GM19395 (cell line): ENCODE measurements at regions not wholly inside any gene's neighbourhood (a gene's known extent, or its start where the extent isn't known, plus 50 kb on each side); places are given as distances from the start of the nearest gene placed in this dataset.
"Not testable (repeated sequence)": the region's sequence is repeated elsewhere in the genome, so short reads cannot be mapped to it uniquely, and the experiment has no call there.

Source experiments
- ATAC-seq: cut with Tn5 transposase; IDR thresholded peaks from one replicate; pipeline ENCODE4 v1.9.1; 2021; ENCODE audit warnings: mild to moderate bottlenecking, moderate library complexity; ENCODE audit not compliant: unreplicated experiment

DNA sequence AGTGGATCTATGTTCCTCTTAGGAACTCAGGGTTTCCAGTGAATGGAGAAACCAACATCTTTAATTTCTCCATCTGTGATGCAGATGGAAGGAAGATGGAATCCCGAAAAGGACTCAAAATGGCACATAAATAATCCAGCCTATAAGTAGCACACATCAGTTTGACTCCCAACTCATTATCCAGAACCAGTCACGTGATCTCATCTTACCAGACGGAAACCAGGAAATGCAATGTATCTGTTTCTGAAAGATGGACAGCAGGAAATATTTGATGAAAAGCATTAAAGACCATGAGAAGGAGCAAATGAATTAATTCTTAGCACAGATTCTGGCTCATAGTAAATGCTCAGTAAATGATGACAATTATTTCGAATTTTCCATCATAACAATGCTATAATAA, 443.1 kb upstream of the FMR1 start:
- no peak for ATAC-seq

DNA sequence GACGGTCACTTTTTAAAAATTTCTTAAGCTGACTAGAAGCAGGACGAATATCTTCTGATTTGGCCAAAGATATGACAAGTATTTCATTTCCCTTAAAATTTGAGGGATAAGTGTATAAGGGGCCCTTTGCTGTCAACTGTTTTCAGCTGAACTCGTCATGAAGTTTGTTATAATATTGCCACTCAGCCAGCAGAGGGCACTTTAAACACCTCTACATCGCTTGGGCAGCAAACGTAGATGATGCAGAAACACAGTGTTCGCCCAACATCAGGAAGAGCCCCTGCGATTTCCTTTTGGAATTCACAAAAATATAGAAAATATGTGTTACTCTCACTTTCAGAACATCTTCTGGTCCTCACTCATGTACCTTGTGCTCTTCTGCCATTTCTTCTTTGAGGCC, 435.7 kb upstream of the FMR1 start:
- no peak for ATAC-seq

- no peak for ATAC-seq
Observed at GRCh38 chrX:147478899-147479298, 432.8 kb upstream of the FMR1 start.

DNA sequence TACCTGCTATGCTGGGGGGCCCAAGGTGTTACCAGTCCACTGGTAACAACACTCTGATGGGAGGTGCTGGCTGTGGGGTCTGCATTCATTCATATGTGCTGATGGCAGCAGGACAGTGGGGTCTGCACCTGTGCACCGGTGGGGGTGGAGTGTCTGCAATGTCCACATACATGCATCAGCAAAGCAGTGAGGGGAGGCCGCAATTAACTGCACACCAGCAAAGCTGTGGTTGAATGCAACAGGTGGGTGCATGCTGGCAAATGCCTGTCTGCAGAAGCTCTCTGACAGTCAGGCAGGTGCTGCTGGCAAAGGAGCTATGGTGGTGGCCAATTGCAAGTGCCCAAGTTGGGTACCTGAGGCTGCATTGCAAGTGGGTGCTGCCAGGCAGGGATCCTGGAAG, 426.5 kb upstream of the FMR1 start:
- no peak for ATAC-seq

GRCh38 chrX:147494365-147494764, 417.4 kb upstream of the FMR1 start:
- no peak for ATAC-seq

DNA sequence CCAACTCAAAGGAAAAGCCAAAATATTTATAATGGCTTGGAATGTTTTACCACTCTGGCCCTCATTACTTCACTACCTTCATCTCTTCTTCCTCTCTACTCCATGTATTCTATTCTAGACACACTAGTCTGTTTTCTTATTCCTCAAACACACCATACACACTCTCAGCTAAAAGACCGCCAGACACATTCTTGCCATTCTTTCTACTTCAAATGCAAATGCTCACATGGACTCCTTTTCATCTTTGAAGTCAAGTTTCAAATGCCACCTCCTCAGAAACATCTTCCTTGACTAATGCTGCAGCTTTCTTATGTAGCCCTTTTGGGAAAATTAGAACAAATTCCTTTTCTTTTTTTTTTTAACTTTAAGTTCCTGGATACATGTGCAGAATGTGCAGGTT, 412.9 kb upstream of the FMR1 start:
- ATAC-seq, result no peak

- no peak for ATAC-seq
Observed at GRCh38 chrX:147522981-147523380, 388.7 kb upstream of the FMR1 start.

DNA sequence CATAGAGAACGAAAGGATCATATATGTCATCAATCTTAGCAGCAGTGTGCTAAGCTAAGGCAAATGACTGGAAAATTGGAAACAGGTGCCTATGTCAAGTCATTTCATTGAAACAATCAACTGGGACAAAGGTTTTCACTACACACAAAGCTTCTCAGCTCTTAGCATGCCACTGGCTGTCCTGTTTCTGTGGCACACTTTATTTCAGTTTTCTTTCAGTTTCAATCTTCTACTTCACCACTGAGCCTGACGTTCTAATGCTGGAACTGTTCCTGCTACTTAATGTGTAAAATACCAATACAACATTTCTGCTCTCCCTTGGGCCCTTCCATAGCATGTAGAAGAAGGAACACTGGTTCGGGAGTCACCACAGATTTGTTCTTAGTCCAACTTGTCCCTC, 378.3 kb upstream of the FMR1 start:
- no peak for ATAC-seq

DNA sequence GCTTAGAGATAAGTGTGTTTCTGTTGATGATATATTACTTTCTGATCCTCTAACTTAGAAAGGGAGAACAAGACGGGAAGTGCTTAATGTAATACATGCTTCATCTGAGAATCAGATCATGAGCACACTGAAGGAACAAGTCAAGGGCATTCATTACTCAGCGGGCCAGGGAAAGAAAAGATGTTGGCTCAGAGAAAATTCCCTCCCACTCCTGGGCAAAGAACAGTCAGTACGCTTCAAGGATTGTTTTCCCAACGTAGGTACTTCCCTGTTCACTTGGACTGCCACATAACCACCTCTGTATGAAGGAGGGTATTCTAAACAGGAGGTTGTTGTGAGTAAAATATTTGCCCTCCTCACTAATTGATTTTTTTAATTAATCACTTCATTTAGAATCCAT, 374.5 kb upstream of the FMR1 start:
- no peak for ATAC-seq

- not testable (repeated sequence) for ATAC-seq
Observed at GRCh38 chrX:147548023-147548422, 363.7 kb upstream of the FMR1 start.

DNA sequence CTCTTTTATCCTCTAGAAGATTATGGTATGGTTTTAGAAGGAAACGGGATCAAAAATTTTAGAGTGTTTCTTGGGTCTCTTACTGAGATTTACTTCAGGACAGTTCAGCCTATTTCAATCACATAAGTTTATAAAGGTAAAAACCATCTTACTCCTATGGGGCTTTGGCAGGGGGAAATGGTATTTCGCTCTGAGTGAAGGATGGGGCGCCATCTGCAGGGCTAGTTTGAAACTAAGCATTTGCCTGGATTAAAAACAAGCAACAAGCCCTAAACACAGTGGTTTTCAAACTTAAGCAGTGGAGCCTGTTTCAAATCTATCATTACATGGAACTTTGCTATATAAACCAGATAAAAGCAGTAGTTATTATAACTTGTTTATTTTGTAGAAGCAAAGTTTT, 361.5 kb upstream of the FMR1 start:
- ATAC-seq, result no peak

DNA sequence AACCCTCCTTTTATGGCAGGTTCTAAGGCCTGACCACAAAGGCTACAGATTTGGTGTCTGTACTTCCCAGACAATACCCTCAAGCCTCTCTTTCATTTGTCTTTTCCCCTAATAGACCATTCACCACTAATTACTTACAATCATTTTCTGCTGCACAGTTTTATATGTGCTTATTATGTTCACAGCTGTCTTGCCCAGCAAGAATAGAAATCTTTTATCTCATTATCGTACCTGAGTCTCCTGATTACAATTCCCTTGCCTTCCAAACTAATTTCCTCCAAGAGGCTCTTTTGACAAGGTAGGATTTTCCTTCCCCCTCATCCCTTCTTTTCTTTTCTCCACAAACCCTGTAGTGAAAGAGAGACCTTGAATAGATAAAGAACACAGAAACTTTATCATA, 352.5 kb upstream of the FMR1 start:
- no peak for ATAC-seq

DNA sequence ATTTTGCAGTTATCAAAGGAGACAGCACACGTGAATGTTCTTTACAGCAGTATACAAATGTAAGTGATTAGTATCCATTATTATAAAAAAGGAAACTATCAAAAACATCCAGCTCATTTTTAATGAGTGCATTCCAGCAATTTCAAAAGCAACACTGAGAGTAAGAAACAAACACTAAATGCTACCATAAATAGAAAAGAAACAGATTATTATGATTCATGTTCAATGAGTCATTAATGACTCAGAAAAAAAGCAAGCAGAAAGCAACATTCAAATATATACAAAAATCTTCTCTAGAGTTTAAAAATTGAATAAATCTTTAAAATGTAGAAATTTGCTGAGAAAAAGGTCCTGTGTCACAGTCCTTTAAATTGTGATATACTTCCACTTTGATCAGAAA, 346.5 kb upstream of the FMR1 start:
- ATAC-seq, result no peak

DNA sequence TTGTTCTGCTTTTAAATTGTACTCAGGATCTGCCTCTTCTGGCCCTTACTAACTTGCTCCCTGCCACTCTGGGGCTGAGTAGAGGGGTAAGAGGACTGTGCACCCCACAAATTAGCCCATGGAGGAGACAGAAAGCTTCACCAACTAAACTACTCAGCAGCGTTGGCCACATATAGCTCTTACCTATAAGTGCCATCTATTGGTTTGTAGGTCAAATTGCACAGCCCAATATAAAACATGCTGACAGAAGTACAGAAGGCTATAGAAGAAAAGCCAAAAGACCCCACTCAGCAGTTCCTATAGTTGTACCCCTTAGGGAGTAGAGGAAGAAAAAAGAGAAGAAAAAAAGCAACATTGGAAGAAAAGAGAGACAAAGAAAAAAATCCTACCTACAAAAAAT, 341.2 kb upstream of the FMR1 start:
- no peak for ATAC-seq

GRCh38 chrX:147573266-147573665, 338.5 kb upstream of the FMR1 start:
- ATAC-seq, result no peak

- ATAC-seq, result no peak
Observed at GRCh38 chrX:147602176-147602696, 309.5 kb upstream of the FMR1 start.

DNA sequence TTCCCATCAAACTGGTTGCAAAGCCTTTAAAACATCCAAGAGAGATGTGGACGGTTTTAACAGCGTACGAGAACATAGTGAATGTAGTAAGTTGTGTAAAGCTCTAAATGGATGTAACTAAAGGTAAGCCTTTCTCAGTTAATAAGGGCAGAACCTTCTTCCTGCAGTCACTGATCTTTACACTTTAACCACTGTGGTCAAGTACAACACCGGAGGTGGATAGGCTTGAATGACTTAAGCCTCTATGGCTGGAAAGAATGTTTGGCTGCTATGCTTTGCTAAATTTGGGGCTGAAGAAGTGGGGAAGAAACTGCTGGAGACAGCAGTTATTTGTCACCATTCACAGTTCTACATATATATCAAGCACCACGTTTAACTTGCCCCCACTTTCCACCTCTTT, 285.1 kb upstream of the FMR1 start:
- ATAC-seq, result no peak

DNA sequence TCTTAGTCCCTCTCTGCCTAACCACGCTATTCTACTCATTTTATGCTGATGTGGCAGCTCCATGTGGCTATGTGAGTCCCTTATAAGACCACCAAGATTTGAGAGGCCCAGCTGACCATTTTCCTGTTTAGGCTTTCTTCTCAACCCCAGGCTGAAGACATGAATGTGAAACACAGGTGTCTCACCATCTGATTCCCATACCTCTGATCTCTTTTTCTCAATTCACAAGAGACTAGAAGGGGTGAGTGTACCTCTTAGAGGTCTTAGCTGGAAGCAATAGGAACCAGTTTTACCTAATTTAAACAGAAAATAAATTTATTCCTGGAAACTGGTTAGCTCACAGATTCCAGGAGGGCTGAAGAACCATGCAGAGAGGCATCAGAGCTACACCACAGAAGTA, 276.5 kb upstream of the FMR1 start:
- ATAC-seq, result no peak

- no peak for ATAC-seq
Observed at GRCh38 chrX:147637190-147637589, 274.5 kb upstream of the FMR1 start.

DNA sequence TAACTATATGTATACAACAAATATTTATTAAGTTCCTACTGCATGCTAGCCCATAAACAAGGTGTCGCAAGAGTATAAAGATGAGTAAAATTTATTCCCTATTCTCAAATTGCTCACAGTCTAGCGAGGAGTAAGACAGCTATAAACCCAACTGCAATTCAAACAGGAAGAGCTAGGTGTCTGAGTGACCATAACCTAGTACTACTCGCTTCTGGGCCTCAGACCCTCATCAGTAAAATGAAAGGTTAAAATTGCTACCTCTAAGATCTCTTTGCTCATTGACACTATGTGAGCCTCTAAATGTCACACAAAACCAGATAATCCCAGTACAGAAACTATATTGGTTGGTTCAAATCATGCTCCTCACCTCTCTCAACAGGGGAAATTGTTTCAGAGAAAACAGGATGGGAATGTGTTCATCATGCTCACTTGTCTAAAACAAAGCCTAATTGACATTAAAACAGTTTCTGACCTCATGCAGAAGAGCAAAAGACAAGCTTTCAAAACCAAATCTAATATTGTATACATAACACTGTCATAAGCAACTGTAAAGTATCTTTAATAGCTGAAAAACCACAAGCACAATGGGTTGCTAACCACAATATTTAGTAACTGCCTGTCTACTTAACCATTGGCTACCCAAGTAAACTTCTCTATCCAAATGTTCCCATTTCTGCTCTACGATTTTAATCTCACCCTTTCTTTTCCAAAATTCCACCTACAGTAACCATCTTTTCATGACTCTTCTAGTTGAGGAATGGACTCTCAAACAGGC, 264.6 kb upstream of the FMR1 start:
- ATAC-seq, result no peak

DNA sequence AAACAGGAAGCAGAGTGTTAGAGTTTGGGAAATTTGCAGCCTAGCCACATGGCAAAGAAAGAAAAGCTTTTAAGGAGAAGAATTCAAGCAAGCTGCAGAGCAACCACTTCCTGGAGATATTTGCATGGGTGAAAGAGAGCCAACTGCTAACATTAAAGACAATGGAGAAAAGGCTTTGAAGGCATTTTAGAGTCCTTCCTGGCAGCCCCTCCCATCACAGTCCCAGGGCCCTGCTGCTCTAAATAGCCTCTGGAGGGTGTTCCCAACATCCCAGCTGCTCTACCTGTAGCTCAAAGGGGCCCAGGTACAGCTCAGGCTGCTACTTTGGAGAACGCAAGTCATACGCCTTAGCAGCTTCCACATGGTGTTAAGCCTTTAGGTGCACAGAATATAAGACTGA, 235.9 kb upstream of the FMR1 start:
- ATAC-seq, result no peak

- ATAC-seq, result no peak
Observed at GRCh38 chrX:147679356-147680005, 232.2 kb upstream of the FMR1 start.

GRCh38 chrX:147680251-147680650, 231.5 kb upstream of the FMR1 start:
- ATAC-seq, result no peak
